PC-3 (cell line): ENCODE measurements at regions not wholly inside any gene's neighbourhood (a gene's known extent, or its start where the extent isn't known, plus 50 kb on each side); places are given as distances from the start of the nearest gene placed in this dataset.

Source experiments
- ATAC-seq: fragments of 200-7000 bp; cut with Tn5 transposase; 2 replicates; pipeline ENCODE4 v1.9.1; 2020; ENCODE audit warnings: mild to moderate bottlenecking, moderate library complexity
- BruUV-seq: library from RNA; stranded (reverse); fragments of 400-500 nt; replicated peaks from 2 replicates; lab custom pipeline; 2021; lab: Mats Ljungman, UMichigan
- CTCF ChIA-PET: fragments of 300-600 bp; sonication (Branson Sonifier 250); formaldehyde crosslinking; loops from one replicate; lab custom pipeline; 2022; ENCODE audit warnings: antibody characterized with exemption; lab: Charles Lee
- POLR2A ChIA-PET: fragments of 300-600 bp; sonication (Branson Sonifier 250); formaldehyde crosslinking; loops from one replicate; lab custom pipeline; 2022; ENCODE audit warnings: antibody characterized with exemption; ENCODE audit not compliant: unreplicated experiment; lab: Charles Lee
- DNase-seq: peaks from one replicate; pipeline ENCODE4 v3.0.0-alpha.2; 2015
- H2AFZ ChIP-seq: fragments of 300-600 bp; sonication (generic); 2 replicates; pipeline ENCODE4 v1.6.0; 2016; ENCODE audit warnings: antibody characterized with exemption, low read length
- H3F3A ChIP-seq: fragments of 300-600 bp; sonication (generic); one replicate; pipeline ENCODE4 v1.6.0; 2017; ENCODE audit warnings: antibody characterized with exemption, low read length, control low read depth, mild to moderate bottlenecking; ENCODE audit not compliant: unreplicated experiment
- H3K27ac ChIP-seq: fragments of 300-600 bp; sonication (generic); 2 replicates; pipeline ENCODE4 v1.5.1; 2016; ENCODE audit warnings: mild to moderate bottlenecking, low read length
- H3K27me3 ChIP-seq: fragments of 300-600 bp; sonication (generic); 2 replicates; pipeline ENCODE4 v1.6.1; 2016; ENCODE audit warnings: low read length, mixed read lengths
- H3K36me3 ChIP-seq: fragments of 300-600 bp; sonication (generic); 2 replicates; pipeline ENCODE4 v1.6.1; 2016; ENCODE audit warnings: low read depth, mixed run types, low read length, mixed read lengths
- H3K4me1 ChIP-seq: fragments of 300-600 bp; sonication (generic); 2 replicates; pipeline ENCODE4 v1.5.1; 2016; ENCODE audit warnings: low read length; ENCODE audit not compliant: insufficient read depth
- H3K4me2 ChIP-seq: fragments of 300-600 bp; sonication (generic); 2 replicates; pipeline ENCODE4 v1.6.0; 2016; ENCODE audit warnings: low read length
- H3K4me3 ChIP-seq: fragments of 300-600 bp; sonication (generic); 2 replicates; pipeline ENCODE4 v1.5.1; 2016; ENCODE audit warnings: mild to moderate bottlenecking, low read length, mixed read lengths
- H3K79me2 ChIP-seq: fragments of 300-600 bp; sonication (generic); 2 replicates; pipeline ENCODE4 v1.6.1; 2017; ENCODE audit warnings: low read length, mixed read lengths
- H3K9ac ChIP-seq: fragments of 300-600 bp; sonication (generic); 2 replicates; pipeline ENCODE4 v1.6.0; 2016; ENCODE audit warnings: mild to moderate bottlenecking, low read length
- H3K9me2 ChIP-seq: fragments of 300-600 bp; sonication (generic); replicated peaks from 2 replicates; pipeline ENCODE4 v1.6.1; 2016; ENCODE audit warnings: mixed run types, low read length, mixed read lengths
- H3K9me3 ChIP-seq: fragments of 300-600 bp; sonication (generic); 2 replicates; pipeline ENCODE4 v1.6.1; 2016; ENCODE audit warnings: low read length, mixed read lengths
- H4K20me1 ChIP-seq: fragments of 300-600 bp; sonication (generic); 2 replicates; pipeline ENCODE4 v1.6.1; 2016; ENCODE audit warnings: low read length, mixed read lengths
- EZH2 ChIP-seq: fragments of 300-600 bp; sonication (generic); IDR thresholded peaks from one replicate; pipeline ENCODE4 v1.6.1; 2017; ENCODE audit warnings: antibody characterized with exemption, mild to moderate bottlenecking, low read length; ENCODE audit not compliant: unreplicated experiment
- EZH2phosphoT487 ChIP-seq: fragments of 300-600 bp; sonication (generic); IDR thresholded peaks from 2 replicates; pipeline ENCODE4 v1.6.1; 2018; ENCODE audit warnings: mild to moderate bottlenecking, antibody characterized with exemption, low read length, borderline replicate concordance
- intact Hi-C: fragments of 100-400 bp; cut with micrococcal nuclease; formaldehyde crosslinking; loops from 2 replicates; pipeline ENCODE4 v1.9.0; 2023
- TF ChIP-seq, protein P1 (sequence below): fragments of 300-600 bp; sonication (generic); conservative IDR thresholded peaks from 2 replicates; pipeline ENCODE4 v1.5.1; 2017; ENCODE audit warnings: antibody characterized with exemption, low read depth, mild to moderate bottlenecking, low read length

DNA sequence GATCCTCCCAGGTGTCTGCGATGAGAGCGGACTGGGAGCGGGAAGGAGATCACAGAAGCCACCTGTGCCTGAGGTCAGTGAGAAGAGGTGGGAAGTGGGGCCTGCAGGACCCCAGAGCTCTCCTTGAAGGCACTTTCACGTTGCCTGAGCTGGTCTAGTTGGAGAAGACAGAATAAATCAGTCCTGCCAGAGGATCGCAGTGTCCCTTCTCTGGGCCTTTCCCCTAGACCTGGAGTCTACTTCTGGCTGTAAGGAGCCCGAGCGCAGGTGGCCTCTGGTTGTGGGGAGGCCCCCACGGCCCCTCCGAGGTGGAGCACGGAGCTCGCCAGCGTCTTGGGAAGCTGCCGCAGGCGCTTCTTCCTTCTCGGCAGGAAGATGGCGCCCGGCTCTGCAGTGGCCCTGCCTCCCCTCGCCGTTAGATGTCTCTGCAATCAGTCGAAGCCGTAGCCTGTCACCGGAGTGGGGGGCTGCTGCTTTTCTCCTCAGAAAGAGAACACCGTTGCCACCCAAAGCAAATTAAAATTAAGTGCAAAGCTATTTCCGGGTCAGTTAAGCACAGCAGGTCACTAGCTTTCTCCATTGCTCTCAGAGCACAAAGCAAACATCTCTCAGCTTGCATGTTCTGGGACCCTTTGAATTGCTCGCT lies 212.0 kb upstream of the MYT1L start:
- Histone ChIP-seq H3F3A (no peaks in the 10 kb centered on the region), H3K27me3 (peaks cover 24% of the 10 kb centered on the region), H3K4me2 (no peak overlapping the region), H3K36me3 (no peaks in the 10 kb centered on the region), H4K20me1 (no peaks in the 10 kb centered on the region), H3K9ac (no peak overlapping the region), H3K4me1 (no peaks in the 10 kb centered on the region), H2AFZ (no peak overlapping the region), H3K79me2 (no peaks in the 10 kb centered on the region), H3K4me3 (no peak overlapping the region), H3K27ac (no peak overlapping the region), H3K9me3 (no peaks in the 10 kb centered on the region), H3K9me2 (no peaks in the 10 kb centered on the region)
- ATAC-seq (no peak), DNase-seq (no peak)
- TF ChIP-seq, protein P1, sequence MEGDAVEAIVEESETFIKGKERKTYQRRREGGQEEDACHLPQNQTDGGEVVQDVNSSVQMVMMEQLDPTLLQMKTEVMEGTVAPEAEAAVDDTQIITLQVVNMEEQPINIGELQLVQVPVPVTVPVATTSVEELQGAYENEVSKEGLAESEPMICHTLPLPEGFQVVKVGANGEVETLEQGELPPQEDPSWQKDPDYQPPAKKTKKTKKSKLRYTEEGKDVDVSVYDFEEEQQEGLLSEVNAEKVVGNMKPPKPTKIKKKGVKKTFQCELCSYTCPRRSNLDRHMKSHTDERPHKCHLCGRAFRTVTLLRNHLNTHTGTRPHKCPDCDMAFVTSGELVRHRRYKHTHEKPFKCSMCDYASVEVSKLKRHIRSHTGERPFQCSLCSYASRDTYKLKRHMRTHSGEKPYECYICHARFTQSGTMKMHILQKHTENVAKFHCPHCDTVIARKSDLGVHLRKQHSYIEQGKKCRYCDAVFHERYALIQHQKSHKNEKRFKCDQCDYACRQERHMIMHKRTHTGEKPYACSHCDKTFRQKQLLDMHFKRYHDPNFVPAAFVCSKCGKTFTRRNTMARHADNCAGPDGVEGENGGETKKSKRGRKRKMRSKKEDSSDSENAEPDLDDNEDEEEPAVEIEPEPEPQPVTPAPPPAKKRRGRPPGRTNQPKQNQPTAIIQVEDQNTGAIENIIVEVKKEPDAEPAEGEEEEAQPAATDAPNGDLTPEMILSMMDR = no peak
- no peak for TF ChIP-seq EZH2phosphoT487
- TF ChIP-seq EZH2 = no peak
- ChIA-PET CTCF (no interaction called here), POLR2A (no interaction called here)
- intact Hi-C loops = no loop called here
- BruUV-seq = no TSS peak

DNA sequence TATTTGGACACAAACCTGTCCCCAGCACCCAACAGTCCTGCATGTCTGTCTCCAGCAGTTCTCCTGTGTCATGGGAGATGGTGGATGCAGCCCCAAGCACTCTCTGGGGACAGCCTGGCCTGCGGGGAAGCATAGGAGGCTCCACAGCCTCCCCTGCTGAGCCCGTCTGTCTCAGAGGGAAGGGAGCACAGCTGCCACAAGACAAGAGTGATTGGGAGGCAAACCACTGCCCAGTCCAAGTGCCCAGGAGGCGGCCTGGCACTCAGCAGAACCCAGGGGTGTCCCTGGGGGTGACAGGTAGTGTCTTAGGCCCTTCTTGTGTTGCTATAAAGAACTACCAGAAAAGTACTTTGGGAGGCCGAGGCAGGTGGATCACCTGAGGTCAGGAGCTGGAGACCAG lies 211.2 kb upstream of the MYT1L start:
- Histone ChIP-seq H3K9me2 (no peaks in the 10 kb centered on the region), H3K9me3 (no peaks in the 10 kb centered on the region), H3K9ac (no peak overlapping the region), H3K4me1 (no peaks in the 10 kb centered on the region), H3K27ac (no peak overlapping the region), H3K4me2 (no peak overlapping the region), H3K79me2 (no peaks in the 10 kb centered on the region), H3K27me3 (peaks cover 32% of the 10 kb centered on the region), H3K36me3 (no peaks in the 10 kb centered on the region), H3F3A (no peaks in the 10 kb centered on the region), H3K4me3 (no peak overlapping the region), H2AFZ (no peak overlapping the region), H4K20me1 (no peaks in the 10 kb centered on the region)
- BruUV-seq = no TSS peak
- intact Hi-C loops = no loop called here
- ChIA-PET CTCF (no interaction called here), POLR2A (no interaction called here)
- DNase-seq (no peak), ATAC-seq (no peak)
- TF ChIP-seq, protein P1 = no peak

DNA sequence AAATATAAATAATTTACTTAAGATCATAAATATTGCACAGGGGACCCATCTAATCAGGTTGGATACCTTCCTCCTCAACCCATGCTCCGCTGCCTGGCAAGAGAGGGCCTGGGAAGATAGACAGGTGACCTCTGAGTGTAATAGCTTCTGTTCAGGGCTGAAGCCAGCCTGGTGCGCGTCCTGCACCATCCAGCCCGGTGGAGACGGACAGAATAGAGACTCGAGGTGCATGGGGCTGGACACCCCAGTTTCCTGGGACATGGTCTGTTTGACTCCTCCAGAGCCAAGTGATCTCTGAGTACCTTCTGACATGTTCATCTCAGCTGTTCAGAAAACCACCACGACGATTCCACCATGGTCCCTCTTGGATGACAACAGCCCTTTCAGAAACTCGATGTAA lies 209.3 kb upstream of the MYT1L start:
- no peak overlapping the region for H3K4me2 ChIP-seq
- ChIA-PET POLR2A (no interaction called here), CTCF (no interaction called here)
- H3K27ac ChIP-seq = no peak overlapping the region
- H2AFZ ChIP-seq = no peak overlapping the region
- no peak overlapping the region for H3K4me3 ChIP-seq
- H3F3A ChIP-seq = no peaks in the 10 kb centered on the region
- no peak for ATAC-seq
- peaks cover 43% of the 10 kb centered on the region for H3K27me3 ChIP-seq
- no peak for DNase-seq
- no peaks in the 10 kb centered on the region for H3K9me3 ChIP-seq
- H3K9ac ChIP-seq = no peak overlapping the region
- no TSS peak for BruUV-seq
- intact Hi-C loops = no loop called here
- no peaks in the 10 kb centered on the region for H3K79me2 ChIP-seq
- TF ChIP-seq, protein P1 = no peak
- TF ChIP-seq EZH2phosphoT487 (no peak), EZH2 (no peak)
- H3K4me1 ChIP-seq = no peaks in the 10 kb centered on the region
- H3K36me3 ChIP-seq = no peaks in the 10 kb centered on the region
- no peaks in the 10 kb centered on the region for H4K20me1 ChIP-seq
- no peaks in the 10 kb centered on the region for H3K9me2 ChIP-seq
